Breast epithelium (tissue), 3 donors: ENCODE measurements at regions not wholly inside any gene's neighbourhood (a gene's known extent, or its start where the extent isn't known, plus 50 kb on each side); places are given as distances from the start of the nearest gene placed in this dataset.

Source experiments
- POLR2A ChIP-seq: fragments of 450-650 bp; IDR thresholded peaks from one replicate; pipeline ENCODE4 v1.6.1; 2016; ENCODE audit warnings: antibody characterized with exemption, mild to moderate bottlenecking, moderate library complexity
- POLR2AphosphoS5 ChIP-seq, 3 donors: sonication (generic); formaldehyde crosslinking; IDR thresholded peaks; one replicate each; pipeline ENCODE4 v1.6.1; 2017; ENCODE audit warnings: antibody characterized with exemption in 3 of 3
- TF ChIP-seq, protein P1 (sequence below), 3 donors: fragments of 450-650 bp; IDR thresholded peaks; one replicate each; pipeline ENCODE4 v1.5.1; 2016 to 2017; ENCODE audit warnings: antibody characterized with exemption in 3 of 3, mild to moderate bottlenecking in 3 of 3, moderate library complexity in 3 of 3

- TF ChIP-seq, protein P1, sequence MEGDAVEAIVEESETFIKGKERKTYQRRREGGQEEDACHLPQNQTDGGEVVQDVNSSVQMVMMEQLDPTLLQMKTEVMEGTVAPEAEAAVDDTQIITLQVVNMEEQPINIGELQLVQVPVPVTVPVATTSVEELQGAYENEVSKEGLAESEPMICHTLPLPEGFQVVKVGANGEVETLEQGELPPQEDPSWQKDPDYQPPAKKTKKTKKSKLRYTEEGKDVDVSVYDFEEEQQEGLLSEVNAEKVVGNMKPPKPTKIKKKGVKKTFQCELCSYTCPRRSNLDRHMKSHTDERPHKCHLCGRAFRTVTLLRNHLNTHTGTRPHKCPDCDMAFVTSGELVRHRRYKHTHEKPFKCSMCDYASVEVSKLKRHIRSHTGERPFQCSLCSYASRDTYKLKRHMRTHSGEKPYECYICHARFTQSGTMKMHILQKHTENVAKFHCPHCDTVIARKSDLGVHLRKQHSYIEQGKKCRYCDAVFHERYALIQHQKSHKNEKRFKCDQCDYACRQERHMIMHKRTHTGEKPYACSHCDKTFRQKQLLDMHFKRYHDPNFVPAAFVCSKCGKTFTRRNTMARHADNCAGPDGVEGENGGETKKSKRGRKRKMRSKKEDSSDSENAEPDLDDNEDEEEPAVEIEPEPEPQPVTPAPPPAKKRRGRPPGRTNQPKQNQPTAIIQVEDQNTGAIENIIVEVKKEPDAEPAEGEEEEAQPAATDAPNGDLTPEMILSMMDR (IDR thresholded peaks at IDR 0.05) = no peak
- TF ChIP-seq POLR2AphosphoS5 (IDR thresholded peaks at IDR 0.05) (no peak), POLR2A (no peak)
These were observed 308.6 kb downstream of the FAM47B start for GRCh38 chrX:35251226-35251625.
